ENCODE measurements at regions not wholly inside any gene's neighbourhood (a gene's known extent, or its start where the extent isn't known, plus 50 kb on each side); places are given as distances from the start of the nearest gene placed in this dataset.

GRCh38 chr2:65613968-65614555 is 181.7 kb upstream of the SPRED2 start:
- TF ChIP-seq USF2 (IDR thresholded peaks at IDR 0.05; ENCODE audit: low read depth, low read length) (no peak), RCOR1 (IDR thresholded peaks at IDR 0.05; ENCODE audit: insufficient replicate concordance, low read length) (no peak), NFE2L2 (IDR thresholded peaks at IDR 0.05; ENCODE audit: low read depth, low read length) (no peak), BHLHE40 (IDR thresholded peaks at IDR 0.05; ENCODE audit: low read depth, low read length) (no peak), MAFK (IDR thresholded peaks at IDR 0.05; ENCODE audit: low read depth, low read length) (no peak), RAD21 (IDR thresholded peaks at IDR 0.05; ENCODE audit: low read length) (no peak), CHD1 (IDR thresholded peaks at IDR 0.05; ENCODE audit: low read depth, low read length) (no peak), SMC3 (IDR thresholded peaks at IDR 0.05; ENCODE audit: low read depth, low read length) (no peak), RFX5 (IDR thresholded peaks at IDR 0.05; ENCODE audit: low read depth, low read length) (no peak), CEBPB (IDR thresholded peaks at IDR 0.05; ENCODE audit: low read depth, low read length) (no peak), ELK1 (IDR thresholded peaks at IDR 0.05; ENCODE audit: borderline replicate concordance, low read depth, low read length) (no peak), MAZ (IDR thresholded peaks at IDR 0.05; ENCODE audit: borderline replicate concordance, low read depth, low read length) (no peak), POLR2A (IDR thresholded peaks at IDR 0.05; ENCODE audit: low read depth, low read length) (no peak), MXI1 (IDR thresholded peaks at IDR 0.05; ENCODE audit: borderline replicate concordance, low read depth, low read length) (no peak), FOS (IDR thresholded peaks at IDR 0.05; ENCODE audit: low read depth, low read length) (no peak), CTCF (conservative IDR thresholded peaks at IDR 0.05; ENCODE audit: low read depth, low read length) (no peak)
- Histone ChIP-seq H3K9ac (ENCODE audit: low read depth, low read length) (no peak overlapping the region), H3K18ac (ENCODE audit: low read depth, low read length) (no peak overlapping the region), H4K91ac (ENCODE audit: insufficient read depth, low read depth, low read length) (no peak overlapping the region), H3K36me3 (ENCODE audit: control insufficient read depth, insufficient read depth, low read length) (no peaks in the 10 kb centered on the region), H3K4me3 (ENCODE audit: insufficient read depth, low read depth, low read length) (no peak overlapping the region), H2BK20ac (ENCODE audit: low read depth, low read length) (no peak overlapping the region), H3K9me1 (ENCODE audit: insufficient read depth, low read length) (no peaks in the 10 kb centered on the region), H4K5ac (ENCODE audit: low read depth, low read length) (no peak overlapping the region), H2BK5ac (ENCODE audit: low read depth, low read length, poor library complexity, severe bottlenecking) (no peak overlapping the region), H2BK120ac (ENCODE audit: low read depth, low read length) (no peak overlapping the region), H2AK9ac (replicated peaks; ENCODE audit: low read depth, low read length, poor library complexity) (no peak overlapping the region), H3K4me1 (ENCODE audit: control insufficient read depth, insufficient read depth, low read length) (no peaks in the 10 kb centered on the region), H3K9me3 (ENCODE audit: control insufficient read depth, insufficient read depth, low read length) (no peaks in the 10 kb centered on the region), H3K27me3 (ENCODE audit: control insufficient read depth, insufficient read depth, low read length) (peaks cover 23% of the 10 kb centered on the region), H2AFZ (replicated peaks; ENCODE audit: low read length, poor library complexity) (no peak overlapping the region), H3K27ac (ENCODE audit: insufficient read depth, low read length) (no peak overlapping the region), H3K4ac (ENCODE audit: low read depth, low read length) (no peak overlapping the region), H4K20me1 (ENCODE audit: insufficient read depth, low read length) (no peaks in the 10 kb centered on the region), H3K4me2 (ENCODE audit: low read depth, low read length) (no peak overlapping the region), H3K79me1 (ENCODE audit: low read depth in 1 of 2, low read length in 2 of 2) (no peaks in the 10 kb centered on the region), H3K56ac (ENCODE audit: extremely low read depth, insufficient read depth, low read length) (no peak overlapping the region), H4K8ac (ENCODE audit: low read depth in 2 of 2, low read length in 2 of 2) (no peak overlapping the region), H3K14ac (replicated peaks; ENCODE audit: low read depth, low read length) (no peak overlapping the region), H2BK15ac (ENCODE audit: low read depth, low read length) (no peak overlapping the region), H2AK5ac (ENCODE audit: low read depth, low read length) (no peak overlapping the region), H3K23ac (ENCODE audit: low read depth, low read length) (no peak overlapping the region)
- in situ Hi-C loops (cut with MboI; ENCODE audit: low sequenced_read_pairs) (no loop called here), intact Hi-C loops (cut with micrococcal nuclease) (no loop called here), dilution Hi-C loops (cut with HindIII; ENCODE audit: low sequenced_read_pairs, unreplicated experiment) (no loop called here)
- DNase-seq: no peak
- no TSS peak for BruUV-seq (replicated peaks)
- no peak for ATAC-seq (ENCODE audit: low read depth)
- WGBS, 2 experiments (ENCODE audit: extremely low coverage in 2 of 2, insufficient read length in 1 of 2): 44% methylated on average over 2 of the region's 3 CpGs; no CpG with 5 or more reads in 1 of the 2 experiments
- ChIA-PET POLR2A (ENCODE audit: unreplicated experiment) (no interaction called here), CTCF (no interaction called here)

Data from IMR-90 (cell line).